Osteoblast (primary cell): ENCODE measurements at regions not wholly inside any gene's neighbourhood (a gene's known extent, or its start where the extent isn't known, plus 50 kb on each side); places are given as distances from the start of the nearest gene placed in this dataset.

ENCODE experiments used
- DNase-seq: peaks from one replicate; pipeline ENCODE4 v3.0.0; 2011; ENCODE audit warnings: low spot score, mixed read lengths; ENCODE audit not compliant: insufficient read length; ENCODE audit errors: missing footprints
- H2AFZ ChIP-seq: 2 replicates; pipeline ENCODE4 v1.6.0; 2011; ENCODE audit warnings: mild to moderate bottlenecking, low read length
- H3K27ac ChIP-seq: 2 replicates; pipeline ENCODE4 v1.5.1; 2011; ENCODE audit warnings: mild to moderate bottlenecking, low read depth, low read length, moderate library complexity
- H3K27me3 ChIP-seq: 2 replicates; pipeline ENCODE4 v1.6.0; 2012; ENCODE audit warnings: mild to moderate bottlenecking, control low read depth, inconsistent platforms, low read length, moderate library complexity; ENCODE audit not compliant: insufficient read depth
- H3K36me3 ChIP-seq: 2 replicates; pipeline ENCODE4 v1.5.1; 2011; ENCODE audit warnings: mild to moderate bottlenecking, low read length, control low read depth, moderate library complexity; ENCODE audit not compliant: insufficient read depth
- H3K4me1 ChIP-seq: 2 replicates; pipeline ENCODE4 v1.5.1; 2011; ENCODE audit warnings: mild to moderate bottlenecking, low read length, control low read depth, moderate library complexity; ENCODE audit not compliant: insufficient read depth
- H3K4me2 ChIP-seq: 2 replicates; pipeline ENCODE4 v1.6.0; 2011; ENCODE audit warnings: mild to moderate bottlenecking, low read length; ENCODE audit not compliant: insufficient read depth
- H3K4me3 ChIP-seq: fragments of 200-600 bp; sonication (generic); 3 replicates; pipeline ENCODE4 v1.5.1; 2012; ENCODE audit warnings: mild to moderate bottlenecking, low read length, inconsistent platforms; ENCODE audit not compliant: insufficient read depth
- H3K79me2 ChIP-seq: 2 replicates; pipeline ENCODE4 v1.6.0; 2012; ENCODE audit warnings: mild to moderate bottlenecking, low read length, control low read depth, inconsistent platforms; ENCODE audit not compliant: insufficient read depth
- H3K9me3 ChIP-seq: 2 replicates; pipeline ENCODE4 v1.5.1; 2011; ENCODE audit warnings: low read depth, low read length, control low read depth
- H4K20me1 ChIP-seq: 2 replicates; pipeline ENCODE4 v1.6.0; 2012; ENCODE audit warnings: mild to moderate bottlenecking, low read length, control low read depth; ENCODE audit not compliant: insufficient read depth
- TF ChIP-seq, protein P1 (sequence below): IDR thresholded peaks from 2 replicates; pipeline ENCODE4 v1.5.1; 2011; ENCODE audit warnings: mild to moderate bottlenecking, low read depth, low read length, moderate library complexity; ENCODE audit errors: extremely low read depth

- Histone ChIP-seq H3K4me2 (no peak overlapping the region), H3K4me3 (no peak overlapping the region), H3K4me1 (peaks cover 14% of the 10 kb centered on the region), H3K27me3 (no peaks in the 10 kb centered on the region), H3K36me3 (no peaks in the 10 kb centered on the region), H3K27ac (no peak overlapping the region), H2AFZ (no peak overlapping the region), H4K20me1 (no peaks in the 10 kb centered on the region), H3K79me2 (no peaks in the 10 kb centered on the region), H3K9me3 (no peaks in the 10 kb centered on the region)
- TF ChIP-seq, protein P1, sequence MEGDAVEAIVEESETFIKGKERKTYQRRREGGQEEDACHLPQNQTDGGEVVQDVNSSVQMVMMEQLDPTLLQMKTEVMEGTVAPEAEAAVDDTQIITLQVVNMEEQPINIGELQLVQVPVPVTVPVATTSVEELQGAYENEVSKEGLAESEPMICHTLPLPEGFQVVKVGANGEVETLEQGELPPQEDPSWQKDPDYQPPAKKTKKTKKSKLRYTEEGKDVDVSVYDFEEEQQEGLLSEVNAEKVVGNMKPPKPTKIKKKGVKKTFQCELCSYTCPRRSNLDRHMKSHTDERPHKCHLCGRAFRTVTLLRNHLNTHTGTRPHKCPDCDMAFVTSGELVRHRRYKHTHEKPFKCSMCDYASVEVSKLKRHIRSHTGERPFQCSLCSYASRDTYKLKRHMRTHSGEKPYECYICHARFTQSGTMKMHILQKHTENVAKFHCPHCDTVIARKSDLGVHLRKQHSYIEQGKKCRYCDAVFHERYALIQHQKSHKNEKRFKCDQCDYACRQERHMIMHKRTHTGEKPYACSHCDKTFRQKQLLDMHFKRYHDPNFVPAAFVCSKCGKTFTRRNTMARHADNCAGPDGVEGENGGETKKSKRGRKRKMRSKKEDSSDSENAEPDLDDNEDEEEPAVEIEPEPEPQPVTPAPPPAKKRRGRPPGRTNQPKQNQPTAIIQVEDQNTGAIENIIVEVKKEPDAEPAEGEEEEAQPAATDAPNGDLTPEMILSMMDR: no peak
- DNase-seq: no peak
These were observed 68.6 kb upstream of the FYN start for GRCh38 chr6:111941686-111942330.

GRCh38 chr6:111942561-111942960 lies 69.3 kb upstream of the FYN start:
- no peaks in the 10 kb centered on the region for H4K20me1 ChIP-seq
- H3K9me3 ChIP-seq: no peaks in the 10 kb centered on the region
- H3K27me3 ChIP-seq: no peaks in the 10 kb centered on the region
- no peak overlapping the region for H3K4me2 ChIP-seq
- no peak overlapping the region for H2AFZ ChIP-seq
- H3K4me3 ChIP-seq: no peak overlapping the region
- no peak for DNase-seq
- H3K27ac ChIP-seq: no peak overlapping the region
- H3K4me1 ChIP-seq: peaks cover 16% of the 10 kb centered on the region
- H3K36me3 ChIP-seq: no peaks in the 10 kb centered on the region
- no peaks in the 10 kb centered on the region for H3K79me2 ChIP-seq
- TF ChIP-seq, protein P1: no peak

DNA sequence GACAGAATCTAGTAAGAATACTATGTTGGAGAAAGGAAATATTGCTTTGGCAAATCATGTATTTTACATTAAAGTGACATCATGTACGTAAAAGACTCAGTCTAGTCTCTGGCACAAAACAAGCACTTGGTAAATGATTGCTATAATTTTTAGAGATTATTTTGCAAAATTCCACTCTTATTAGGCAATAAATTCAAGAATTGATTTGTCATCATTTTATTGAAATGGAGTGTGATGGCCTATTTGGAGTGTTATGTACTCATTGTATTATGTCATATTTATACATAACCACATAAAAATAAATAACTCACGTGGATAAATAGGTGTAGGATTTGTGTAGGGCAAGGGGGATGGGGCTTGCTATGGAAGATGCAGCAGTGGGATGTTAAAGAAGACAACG lies 70.0 kb upstream of the FYN start:
- DNase-seq: no peak
- no peaks in the 10 kb centered on the region for H4K20me1 ChIP-seq
- H3K36me3 ChIP-seq: no peaks in the 10 kb centered on the region
- H2AFZ ChIP-seq: no peak overlapping the region
- no peaks in the 10 kb centered on the region for H3K9me3 ChIP-seq
- no peak overlapping the region for H3K27ac ChIP-seq
- no peak overlapping the region for H3K4me3 ChIP-seq
- TF ChIP-seq, protein P1: no peak
- no peaks in the 10 kb centered on the region for H3K27me3 ChIP-seq
- no peaks in the 10 kb centered on the region for H3K79me2 ChIP-seq
- no peak overlapping the region for H3K4me2 ChIP-seq
- peaks cover 15% of the 10 kb centered on the region for H3K4me1 ChIP-seq

DNA sequence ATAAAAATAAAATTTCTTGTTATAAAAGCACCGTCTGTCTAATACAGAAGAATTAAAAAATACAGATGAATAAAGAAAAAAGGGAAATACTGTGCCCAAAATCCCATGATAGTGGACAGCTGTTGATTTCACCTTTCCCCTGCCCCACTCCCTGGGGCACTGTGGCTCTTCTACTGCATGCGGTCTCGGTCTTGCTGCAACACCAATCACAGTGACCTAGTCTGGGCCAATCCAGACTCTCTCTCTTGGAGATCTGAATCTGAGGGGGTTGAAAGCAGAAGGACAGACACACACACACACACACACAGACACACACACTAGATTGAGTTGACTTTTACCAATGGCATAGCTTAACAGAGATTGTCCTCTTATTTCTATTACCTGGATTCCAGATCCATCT lies 70.5 kb upstream of the FYN start:
- no peaks in the 10 kb centered on the region for H3K27me3 ChIP-seq
- no peak overlapping the region for H2AFZ ChIP-seq
- H3K9me3 ChIP-seq: no peaks in the 10 kb centered on the region
- no peak for DNase-seq
- peaks cover 10% of the 10 kb centered on the region for H3K4me1 ChIP-seq
- no peak overlapping the region for H3K27ac ChIP-seq
- no peak overlapping the region for H3K4me3 ChIP-seq
- H3K79me2 ChIP-seq: no peaks in the 10 kb centered on the region
- no peaks in the 10 kb centered on the region for H4K20me1 ChIP-seq
- no peak overlapping the region for H3K4me2 ChIP-seq
- TF ChIP-seq, protein P1: no peak
- no peaks in the 10 kb centered on the region for H3K36me3 ChIP-seq
